GM10266 (cell line): ENCODE measurements at regions not wholly inside any gene's neighbourhood (a gene's known extent, or its start where the extent isn't known, plus 50 kb on each side); places are given as distances from the start of the nearest gene placed in this dataset.

ENCODE experiments used
- DNase-seq: peaks from one replicate; pipeline ENCODE4 v3.0.0; 2012; ENCODE audit errors: extremely low spot score
- CTCF ChIP-seq: IDR thresholded peaks from 2 replicates; pipeline ENCODE4 v1.5.1; 2012; ENCODE audit warnings: mild to moderate bottlenecking, low read depth; ENCODE audit not compliant: control insufficient read depth, insufficient read depth; ENCODE audit errors: missing control alignments

GRCh38 chr7:25775999-25776743, 375.8 kb upstream of the NFE2L3 start:
- TF ChIP-seq CTCF, result no peak
- DNase-seq, result no peak

- DNase-seq, result no peak
- no peak for TF ChIP-seq CTCF
Observed at GRCh38 chr7:25776744-25777123, 375.3 kb upstream of the NFE2L3 start.

DNA sequence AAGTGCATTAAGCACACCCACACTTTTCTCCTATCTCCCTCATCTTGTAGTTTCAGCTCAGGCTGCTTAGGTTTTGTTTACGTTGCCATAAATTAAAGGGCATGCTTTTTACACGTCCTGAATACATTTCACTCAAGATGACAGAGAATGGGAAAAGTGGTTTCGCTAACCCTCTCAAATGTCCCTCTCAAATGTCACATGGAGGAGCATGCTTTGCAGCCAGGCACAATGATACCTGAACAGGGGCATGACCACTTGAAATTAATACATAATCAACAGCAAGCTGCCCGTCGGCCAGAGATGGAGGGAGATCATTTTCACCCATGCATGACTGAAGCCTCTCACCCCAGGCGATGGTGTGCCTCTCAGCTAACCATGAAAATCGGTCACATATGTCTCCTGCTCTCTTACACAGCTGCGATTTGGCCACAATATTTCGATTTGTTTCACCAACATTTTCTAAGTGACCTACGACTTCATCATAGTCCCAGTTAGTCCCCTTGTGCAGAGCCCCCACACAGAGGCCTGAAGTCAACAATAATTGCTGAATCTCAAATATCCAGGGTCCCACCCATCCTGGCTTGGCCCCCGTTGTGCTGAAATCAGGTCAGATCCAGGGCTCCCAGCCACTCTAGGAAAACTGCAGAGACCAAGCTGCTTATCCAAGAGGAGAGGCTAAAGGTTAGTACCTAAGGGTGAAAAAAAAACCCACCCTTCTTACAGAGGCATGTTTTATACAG, 373.9 kb upstream of the NFE2L3 start:
- DNase-seq, result no peak
- TF ChIP-seq CTCF, result no peak

DNA sequence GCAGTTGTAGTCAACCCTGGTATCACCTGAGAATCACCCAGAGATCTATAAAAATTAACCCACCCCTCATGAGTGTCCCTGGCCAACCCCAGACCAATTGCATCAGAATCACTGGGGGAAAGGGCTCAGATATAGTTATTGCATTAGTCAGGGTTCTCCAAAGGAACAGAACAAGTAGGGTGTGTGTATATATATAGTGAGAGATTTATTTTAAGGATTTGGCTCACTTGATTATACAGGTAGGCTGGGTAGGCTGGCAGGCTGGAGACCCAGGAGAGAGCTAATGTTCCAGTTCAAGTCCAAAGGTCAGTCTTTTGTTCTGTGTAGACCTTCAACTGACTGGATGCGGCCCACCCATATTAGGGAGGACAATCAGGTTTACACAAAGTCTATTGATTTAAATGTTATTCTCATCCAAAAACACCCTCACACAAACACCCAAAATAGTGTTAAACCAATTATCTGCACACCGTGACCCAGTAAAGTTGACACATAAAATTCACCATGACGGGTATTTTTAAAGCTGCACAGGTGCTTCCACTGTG, 372.9 kb upstream of the NFE2L3 start:
- no peak for TF ChIP-seq CTCF
- DNase-seq, result no peak

DNA sequence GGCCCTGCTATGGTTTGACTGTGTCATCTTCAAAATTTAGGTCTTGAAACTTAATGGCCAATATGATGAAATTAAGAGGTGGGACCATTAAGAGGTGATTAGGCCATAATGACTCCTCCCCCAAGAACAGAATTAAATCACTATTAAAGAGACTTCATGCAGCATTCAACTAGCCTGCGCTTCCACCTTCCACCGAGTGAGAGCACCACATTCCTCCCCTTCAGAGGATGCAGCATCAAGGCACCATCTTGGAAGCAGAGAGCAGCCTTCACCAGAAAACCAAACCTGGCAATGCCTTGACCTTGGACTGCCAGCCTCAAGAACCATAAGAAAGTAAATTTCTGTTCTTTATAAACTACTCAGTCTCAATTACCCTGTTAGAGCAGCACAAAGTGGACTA, 371.1 kb upstream of the NFE2L3 start:
- no peak for DNase-seq
- no peak for TF ChIP-seq CTCF

DNA sequence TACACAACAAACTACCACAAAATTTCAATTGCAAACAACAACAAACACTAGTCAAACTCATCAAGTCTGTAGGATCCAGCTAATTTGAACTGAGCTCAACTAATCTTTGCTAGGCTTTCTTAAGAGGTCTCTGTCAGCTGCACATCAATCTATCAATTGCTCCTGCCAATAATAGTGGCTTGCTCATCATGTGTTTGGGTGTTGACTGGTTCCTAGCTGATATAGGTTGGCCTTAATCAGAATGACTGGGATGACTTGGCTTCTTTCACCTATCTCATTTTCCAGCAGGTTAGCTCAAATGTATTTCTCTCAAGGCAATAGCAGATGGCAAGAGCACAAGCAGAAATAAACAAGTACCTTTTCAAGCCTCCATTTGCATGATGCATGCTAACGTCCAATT, 370.3 kb upstream of the NFE2L3 start:
- no peak for DNase-seq
- TF ChIP-seq CTCF, result no peak

DNA sequence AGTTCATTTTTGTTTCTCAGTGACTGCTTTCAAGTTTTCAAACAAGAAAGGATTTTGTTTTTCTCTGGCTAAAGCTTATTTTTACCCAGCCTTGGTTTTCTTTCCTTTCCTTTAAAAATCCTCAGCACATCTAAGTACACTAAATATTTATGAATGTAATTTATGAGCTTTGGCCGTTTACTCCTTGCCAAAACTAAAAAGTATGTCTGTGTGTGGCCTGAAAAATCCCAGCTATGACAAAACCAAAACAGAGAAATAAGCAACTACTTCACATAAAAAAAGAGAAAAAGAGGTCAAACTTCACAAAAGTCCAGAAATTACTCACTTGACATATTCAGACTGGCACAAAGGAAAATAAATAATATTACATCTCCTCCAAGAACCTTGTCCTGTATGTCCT, 365.1 kb upstream of the NFE2L3 start:
- DNase-seq, result no peak
- no peak for TF ChIP-seq CTCF
